ENCODE measurements at regions not wholly inside any gene's neighbourhood (a gene's known extent, or its start where the extent isn't known, plus 50 kb on each side); places are given as distances from the start of the nearest gene placed in this dataset.

- DNase-seq: no peak
- H3K36me3 Mint-ChIP-seq (ENCODE audit: unreplicated experiment): no peaks in the 10 kb centered on the region
- TF ChIP-seq CTCF (IDR thresholded peaks at IDR 0.05; ENCODE audit: partially characterized antibody, unreplicated experiment): no peak
- no peaks in the 10 kb centered on the region for H3K27me3 Mint-ChIP-seq (ENCODE audit: unreplicated experiment)
- H3K4me1 Mint-ChIP-seq (ENCODE audit: low read depth, unreplicated experiment): no peaks in the 10 kb centered on the region
- no peak overlapping the region for H3K27ac Mint-ChIP-seq (ENCODE audit: unreplicated experiment)
- peaks cover 2% of the 10 kb centered on the region for H3K9me3 Mint-ChIP-seq (ENCODE audit: unreplicated experiment)
- H3K4me3 Mint-ChIP-seq (ENCODE audit: unreplicated experiment): no peak overlapping the region
Measured at GRCh38 chrX:95325185-95325584, 1359.5 kb upstream of the DIAPH2 start.

GRCh38 chrX:95330292-95330691 is 1354.3 kb upstream of the DIAPH2 start:
- H3K4me3 Mint-ChIP-seq (ENCODE audit: unreplicated experiment): no peak overlapping the region
- H3K9me3 Mint-ChIP-seq (ENCODE audit: unreplicated experiment): peaks cover 2% of the 10 kb centered on the region
- H3K27ac Mint-ChIP-seq (ENCODE audit: unreplicated experiment): no peak overlapping the region
- H3K36me3 Mint-ChIP-seq (ENCODE audit: unreplicated experiment): no peaks in the 10 kb centered on the region
- no peak for TF ChIP-seq CTCF (IDR thresholded peaks at IDR 0.05; ENCODE audit: partially characterized antibody, unreplicated experiment)
- H3K4me1 Mint-ChIP-seq (ENCODE audit: low read depth, unreplicated experiment): no peaks in the 10 kb centered on the region
- H3K27me3 Mint-ChIP-seq (ENCODE audit: unreplicated experiment): no peaks in the 10 kb centered on the region
- no peak for DNase-seq

GRCh38 chrX:95332530-95332929 is 1352.1 kb upstream of the DIAPH2 start:
- Mint-ChIP-seq H3K4me1 (ENCODE audit: low read depth, unreplicated experiment) (no peaks in the 10 kb centered on the region), H3K36me3 (ENCODE audit: unreplicated experiment) (no peaks in the 10 kb centered on the region), H3K9me3 (ENCODE audit: unreplicated experiment) (peaks cover 2% of the 10 kb centered on the region), H3K27ac (ENCODE audit: unreplicated experiment) (no peak overlapping the region), H3K27me3 (ENCODE audit: unreplicated experiment) (no peaks in the 10 kb centered on the region), H3K4me3 (ENCODE audit: unreplicated experiment) (no peak overlapping the region)
- no peak for TF ChIP-seq CTCF (IDR thresholded peaks at IDR 0.05; ENCODE audit: partially characterized antibody, unreplicated experiment)
- DNase-seq: no peak

- H3K27ac Mint-ChIP-seq (ENCODE audit: unreplicated experiment): no peak overlapping the region
- no peak for DNase-seq
- H3K9me3 Mint-ChIP-seq (ENCODE audit: unreplicated experiment): no peaks in the 10 kb centered on the region
- H3K4me3 Mint-ChIP-seq (ENCODE audit: unreplicated experiment): no peak overlapping the region
- H3K36me3 Mint-ChIP-seq (ENCODE audit: unreplicated experiment): no peaks in the 10 kb centered on the region
- no peak for TF ChIP-seq CTCF (IDR thresholded peaks at IDR 0.05; ENCODE audit: partially characterized antibody, unreplicated experiment)
- H3K4me1 Mint-ChIP-seq (ENCODE audit: low read depth, unreplicated experiment): no peaks in the 10 kb centered on the region
- no peaks in the 10 kb centered on the region for H3K27me3 Mint-ChIP-seq (ENCODE audit: unreplicated experiment)
Measured at GRCh38 chrX:95346856-95347255, 1337.8 kb upstream of the DIAPH2 start.

- Mint-ChIP-seq H3K27me3 (ENCODE audit: unreplicated experiment) (no peaks in the 10 kb centered on the region), H3K27ac (ENCODE audit: unreplicated experiment) (no peak overlapping the region), H3K36me3 (ENCODE audit: unreplicated experiment) (no peaks in the 10 kb centered on the region), H3K9me3 (ENCODE audit: unreplicated experiment) (no peaks in the 10 kb centered on the region), H3K4me3 (ENCODE audit: unreplicated experiment) (no peak overlapping the region), H3K4me1 (ENCODE audit: low read depth, unreplicated experiment) (no peaks in the 10 kb centered on the region)
- TF ChIP-seq CTCF (IDR thresholded peaks at IDR 0.05; ENCODE audit: partially characterized antibody, unreplicated experiment): no peak
- DNase-seq: no peak
Measured at GRCh38 chrX:95350774-95351488, 1333.7 kb upstream of the DIAPH2 start.

Data from glutamatergic neuron (in vitro differentiated cells).